Adrenal gland (tissue), 9 donors: ENCODE measurements at regions not wholly inside any gene's neighbourhood (a gene's known extent, or its start where the extent isn't known, plus 50 kb on each side); places are given as distances from the start of the nearest gene placed in this dataset.

ENCODE experiments used
- DNase-seq, 7 donors: peaks; one replicate each; pipeline ENCODE4 v3.0.0-alpha.2; 2019 to 2020
- H3K27ac ChIP-seq, 5 donors: fragments of 200-600 bp; sonication (generic) in 4 of 5; 1 replicate in 3 of 5; 2 replicates in 2 of 5; pipeline versions ENCODE4 v1.5.1 to v1.8.0; 2016 to 2020; ENCODE audit warnings: mild to moderate bottlenecking in 1 of 5
- H3K27me3 ChIP-seq: fragments of 200-600 bp; 2 replicates; pipeline ENCODE4 v1.8.0; 2021
- H3K36me3 ChIP-seq, 2 donors: fragments of 200-600 bp; replicated peaks in 1 of 2; 1 replicate in 1 of 2; 2 replicates in 1 of 2; pipeline versions ENCODE4 v1.5.1 to v1.8.0; 2018 to 2022
- H3K4me1 ChIP-seq, 2 donors: fragments of 200-600 bp; replicated peaks in 1 of 2; 1 replicate in 1 of 2; 2 replicates in 1 of 2; pipeline versions ENCODE4 v1.5.1 to v1.8.0; 2018 to 2021
- H3K4me3 ChIP-seq, 4 donors: fragments of 200-600 bp; sonication (generic) in 3 of 4; one replicate each; pipeline ENCODE4 v1.5.1; 2016 to 2018
- H3K9me3 ChIP-seq, 3 donors: fragments of 200-600 bp; sonication (generic) in 1 of 3; replicated peaks in 1 of 3; 1 replicate in 2 of 3; 2 replicates in 1 of 3; pipeline versions ENCODE4 v1.5.1 to v1.8.0; 2016 to 2021
- POLR2A ChIP-seq, 2 donors: fragments of 450-650 bp; IDR thresholded peaks; one replicate each; pipeline ENCODE4 v1.6.1; 2017; ENCODE audit warnings: antibody characterized with exemption in 2 of 2, mild to moderate bottlenecking in 2 of 2, moderate library complexity in 1 of 2
- WGBS, 4 donors: extraction: QIAGEN DNeasy Blood & Tissue Kit in 2 of 4; methylation state at CpG; one replicate each; pipeline versions ENCODE4 v1.1.5 to v1.1.7; 2013 to 2017; 5-methylcytosine and 5-hydroxymethylcytosine counted together
- intact Hi-C, 2 donors: fragments of 100-400 bp; cut with DNase I; formaldehyde crosslinking; loops; one replicate each; pipeline versions ENCODE4 v1.14.1 to v1.15.0; 2022 to 2023
- TF ChIP-seq, protein P1 (sequence below), 6 experiments: fragments of 450-650 bp in 4 of 6; fragments of 200-600 bp in 2 of 6; sonication (generic) in 1 of 6; IDR thresholded peaks; 1 replicate in 5 of 6; 2 replicates in 1 of 6; pipeline versions ENCODE4 v1.5.1 to v1.8.0; 2016 to 2021; ENCODE audit warnings: antibody characterized with exemption in 6 of 6, mild to moderate bottlenecking in 2 of 6, moderate library complexity in 1 of 6
- donor health status: healthy with polysubstance abuse.
- donor health status: Bipolar disorder and iron deficiency.
- donor health status: DM: yes; HTN: yes; CAD: no.
- donor health status: DM: no; HTN: no; CAD: no.
- donor health status: DM: no; HTN: no; CAD: no.

DNA sequence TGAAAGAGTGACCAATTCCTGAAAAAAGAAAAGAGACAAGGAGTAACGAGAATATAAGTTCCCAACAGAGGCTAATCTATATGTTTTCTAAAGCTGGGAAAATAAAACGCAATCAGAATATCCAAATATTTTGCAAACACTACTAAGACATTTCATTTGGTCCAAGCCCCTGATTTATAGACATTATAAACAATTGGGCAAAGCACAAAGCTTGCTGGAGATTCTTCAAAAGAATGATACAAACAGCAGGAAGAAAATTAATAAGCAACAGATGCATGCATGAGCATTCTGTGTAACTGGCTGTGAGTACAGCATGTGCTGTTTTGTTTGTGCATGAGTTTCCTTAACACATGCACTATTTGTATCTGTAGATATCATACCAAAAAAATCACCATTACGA lies 552.9 kb downstream of the LTN1 start:
- no peak overlapping the region for H3K4me3 ChIP-seq
- DNase-seq, result no peak
- H3K36me3 ChIP-seq, result no peaks in the 10 kb centered on the region
- WGBS, 4 donors, result 56 to 67% (median 63%) methylated on average over 3 of the region's 3 CpGs
- no peak overlapping the region for H3K27ac ChIP-seq
- intact Hi-C loops, result no loop called here
- no peaks in the 10 kb centered on the region for H3K9me3 ChIP-seq
- TF ChIP-seq, protein P1, sequence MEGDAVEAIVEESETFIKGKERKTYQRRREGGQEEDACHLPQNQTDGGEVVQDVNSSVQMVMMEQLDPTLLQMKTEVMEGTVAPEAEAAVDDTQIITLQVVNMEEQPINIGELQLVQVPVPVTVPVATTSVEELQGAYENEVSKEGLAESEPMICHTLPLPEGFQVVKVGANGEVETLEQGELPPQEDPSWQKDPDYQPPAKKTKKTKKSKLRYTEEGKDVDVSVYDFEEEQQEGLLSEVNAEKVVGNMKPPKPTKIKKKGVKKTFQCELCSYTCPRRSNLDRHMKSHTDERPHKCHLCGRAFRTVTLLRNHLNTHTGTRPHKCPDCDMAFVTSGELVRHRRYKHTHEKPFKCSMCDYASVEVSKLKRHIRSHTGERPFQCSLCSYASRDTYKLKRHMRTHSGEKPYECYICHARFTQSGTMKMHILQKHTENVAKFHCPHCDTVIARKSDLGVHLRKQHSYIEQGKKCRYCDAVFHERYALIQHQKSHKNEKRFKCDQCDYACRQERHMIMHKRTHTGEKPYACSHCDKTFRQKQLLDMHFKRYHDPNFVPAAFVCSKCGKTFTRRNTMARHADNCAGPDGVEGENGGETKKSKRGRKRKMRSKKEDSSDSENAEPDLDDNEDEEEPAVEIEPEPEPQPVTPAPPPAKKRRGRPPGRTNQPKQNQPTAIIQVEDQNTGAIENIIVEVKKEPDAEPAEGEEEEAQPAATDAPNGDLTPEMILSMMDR (IDR thresholded peaks at IDR 0.05), result no peak
- TF ChIP-seq POLR2A (IDR thresholded peaks at IDR 0.05), result no peak
- no peaks in the 10 kb centered on the region for H3K4me1 ChIP-seq
- H3K27me3 ChIP-seq, result no peaks in the 10 kb centered on the region

DNA sequence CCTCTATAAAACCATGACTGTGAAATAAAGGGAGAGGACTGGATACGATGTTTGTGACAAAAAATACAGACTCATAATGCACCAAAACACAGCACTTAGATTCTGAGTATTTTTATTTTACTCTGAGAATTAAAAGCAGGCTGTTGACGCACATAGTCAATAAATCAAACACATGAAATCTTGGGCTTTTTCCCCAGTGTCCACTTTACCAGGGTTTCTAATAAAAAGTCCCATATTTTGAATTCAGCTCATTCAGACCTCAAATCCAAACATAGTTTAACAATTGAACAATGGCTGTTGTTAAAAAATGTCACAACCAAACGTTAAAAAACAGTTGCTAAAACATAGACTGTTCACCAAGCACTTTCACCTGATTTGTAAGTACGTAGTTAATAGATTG lies 553.4 kb downstream of the LTN1 start:
- Histone ChIP-seq H3K27me3 (no peaks in the 10 kb centered on the region), H3K27ac (no peak overlapping the region), H3K4me1 (no peaks in the 10 kb centered on the region), H3K36me3 (no peaks in the 10 kb centered on the region), H3K9me3 (no peaks in the 10 kb centered on the region), H3K4me3 (no peak overlapping the region)
- TF ChIP-seq POLR2A (IDR thresholded peaks at IDR 0.05), result no peak
- TF ChIP-seq, protein P1 (IDR thresholded peaks at IDR 0.05), result no peak
- intact Hi-C loops, result no loop called here
- no peak for DNase-seq
- 50 to 59% (median 52%) methylated on average over 4 of the region's 4 CpGs for WGBS, 4 donors

DNA sequence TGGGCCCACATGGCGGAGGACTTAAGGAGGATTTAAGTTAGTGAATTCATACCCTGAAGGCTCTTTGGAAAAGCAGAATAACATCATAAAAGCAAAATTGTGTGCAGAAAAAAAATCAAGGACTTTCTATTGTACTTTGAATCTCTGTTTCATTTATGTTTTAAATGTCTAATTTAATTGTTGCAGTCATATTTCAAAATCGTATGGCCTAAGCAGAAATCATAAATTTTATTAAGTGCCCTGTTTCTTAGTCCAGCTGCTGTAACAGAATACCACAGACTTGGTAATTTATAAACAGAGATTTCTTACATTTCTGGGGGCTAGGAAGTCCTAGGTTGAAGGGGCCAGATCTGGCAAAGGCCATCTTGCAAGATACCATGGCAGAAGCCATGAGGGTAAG lies 555.6 kb downstream of the LTN1 start:
- Histone ChIP-seq H3K4me1 (no peaks in the 10 kb centered on the region), H3K4me3 (no peak overlapping the region), H3K27me3 (no peaks in the 10 kb centered on the region), H3K27ac (no peak overlapping the region), H3K9me3 (no peaks in the 10 kb centered on the region), H3K36me3 (no peaks in the 10 kb centered on the region)
- TF ChIP-seq POLR2A (IDR thresholded peaks at IDR 0.05), result no peak
- TF ChIP-seq, protein P1 (IDR thresholded peaks at IDR 0.05), result no peak
- no peak for DNase-seq
- 63 to 70% (median 64%) methylated on average over 2 of the region's 2 CpGs for whole genome bisulfite sequencing, 4 donors
- intact Hi-C loops, result no loop called here

DNA sequence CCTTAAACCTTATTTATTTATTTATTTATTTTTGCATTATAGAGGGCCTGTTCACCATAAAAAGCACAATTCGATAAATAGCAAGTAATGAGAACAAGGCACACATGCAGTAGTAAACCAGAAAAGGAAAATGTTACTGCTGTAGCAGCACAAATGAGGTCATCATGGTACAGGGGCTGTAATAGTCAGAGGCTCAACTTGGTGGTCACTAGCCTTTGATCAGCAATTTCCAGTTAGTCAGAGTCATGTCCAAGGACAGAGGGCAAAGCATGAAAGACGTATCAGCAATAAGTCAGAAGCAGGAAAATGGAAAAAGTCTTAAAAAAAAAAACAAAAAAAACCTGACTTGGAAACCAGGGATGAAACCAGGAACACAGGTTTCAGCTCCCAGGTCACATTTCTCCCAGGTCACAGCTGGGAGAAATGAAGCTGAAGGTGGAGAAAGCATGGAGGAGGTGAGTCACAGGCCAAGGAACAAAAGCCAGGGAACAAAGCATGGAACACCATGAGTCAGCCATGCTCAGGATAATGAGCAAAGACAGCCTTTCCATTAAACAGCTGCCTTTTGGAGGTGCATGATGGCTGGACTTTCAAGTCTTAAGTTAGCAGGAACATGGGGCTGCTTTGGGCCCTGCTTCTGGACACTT lies 556.3 kb downstream of the LTN1 start:
- TF ChIP-seq, protein P1 (IDR thresholded peaks at IDR 0.05), result no peak
- no peak for TF ChIP-seq POLR2A (IDR thresholded peaks at IDR 0.05)
- Histone ChIP-seq H3K4me3 (no peak overlapping the region), H3K4me1 (no peaks in the 10 kb centered on the region), H3K9me3 (no peaks in the 10 kb centered on the region), H3K27me3 (no peaks in the 10 kb centered on the region), H3K27ac (no peak overlapping the region), H3K36me3 (no peaks in the 10 kb centered on the region)
- DNase-seq, result no peak
- WGBS, 4 donors, result 60 to 78% (median 65%) methylated on average over 2 of the region's 2 CpGs
- intact Hi-C loops, result no loop called here
